ENCODE measurements at regions not wholly inside any gene's neighbourhood (a gene's known extent, or its start where the extent isn't known, plus 50 kb on each side); places are given as distances from the start of the nearest gene placed in this dataset.

GRCh38 chr1:222096883-222097282, 355.0 kb upstream of the DUSP10 start:
- no peaks in the 10 kb centered on the region for H3F3A ChIP-seq (replicated peaks; ENCODE audit: insufficient read depth)
- no peak overlapping the region for H3K27ac ChIP-seq (ENCODE audit: low read depth in 2 of 2, low read length in 1 of 2)
- no peak overlapping the region for H3K9ac ChIP-seq
- ChIA-PET POLR2A (no interaction called here), CTCF (interaction anchor here (0.6 to 3.9 kb wide), 8 partner anchors 10 to 358 kb away, joined by 3 to 29 read pairs (median 4); no protein-coding TSS in a partner anchor)
- H3K9me3 ChIP-seq, result no peaks in the 10 kb centered on the region
- no peak overlapping the region for H3K4me3 ChIP-seq (ENCODE audit: low read depth in 2 of 2, low read length in 1 of 2)
- no peaks in the 10 kb centered on the region; a peak in 1 of 4 replicates for H3K4me1 ChIP-seq (ENCODE audit: control insufficient read depth in 1 of 2, insufficient read depth in 2 of 2, low read depth in 1 of 2, low read length in 1 of 2)
- no peak overlapping the region for H2AFZ ChIP-seq (ENCODE audit: low read depth)
- no peaks in the 10 kb centered on the region for H4K20me1 ChIP-seq (ENCODE audit: insufficient read depth)
- H3K4me2 ChIP-seq, result no peak overlapping the region
- no peaks in the 10 kb centered on the region for H3K9me2 ChIP-seq
- no peaks in the 10 kb centered on the region for H3K36me3 ChIP-seq (replicated peaks in 1 of 2; ENCODE audit: control insufficient read depth in 1 of 2, insufficient read depth in 2 of 2, low read length in 1 of 2)
- no peaks in the 10 kb centered on the region for H3K79me2 ChIP-seq (ENCODE audit: insufficient read depth)
- TF ChIP-seq YY1 (IDR thresholded peaks at IDR 0.05; ENCODE audit: low read depth) (no peak), CHD2 (IDR thresholded peaks at IDR 0.05; ENCODE audit: low read length, partially characterized antibody) (no peak), IRF3 (IDR thresholded peaks at IDR 0.05; ENCODE audit: low read depth, low read length) (no peak)
- H3K27me3 ChIP-seq (ENCODE audit: insufficient read depth), result no peaks in the 10 kb centered on the region
- WGBS (ENCODE audit: low lambda C conversion rate), result 61% methylated on average over 4 of the region's 4 CpGs
- no peak for DNase-seq

- Histone ChIP-seq H2AFZ (ENCODE audit: low read depth) (no peak overlapping the region), H3K9ac (no peak overlapping the region), H3K4me3 (ENCODE audit: low read depth in 2 of 2, low read length in 1 of 2) (no peak overlapping the region), H3K9me3 (no peaks in the 10 kb centered on the region), H3K27me3 (ENCODE audit: insufficient read depth) (no peaks in the 10 kb centered on the region), H3K79me2 (ENCODE audit: insufficient read depth) (no peaks in the 10 kb centered on the region), H3K36me3 (replicated peaks in 1 of 2; ENCODE audit: control insufficient read depth in 1 of 2, insufficient read depth in 2 of 2, low read length in 1 of 2) (no peaks in the 10 kb centered on the region), H3K27ac (ENCODE audit: low read depth in 2 of 2, low read length in 1 of 2) (no peak overlapping the region), H3K4me2 (no peak overlapping the region), H3K4me1 (ENCODE audit: control insufficient read depth in 1 of 2, insufficient read depth in 2 of 2, low read depth in 1 of 2, low read length in 1 of 2) (no peaks in the 10 kb centered on the region; a peak in 1 of 4 replicates), H3K9me2 (no peaks in the 10 kb centered on the region), H4K20me1 (ENCODE audit: insufficient read depth) (no peaks in the 10 kb centered on the region), H3F3A (replicated peaks; ENCODE audit: insufficient read depth) (no peaks in the 10 kb centered on the region)
- ChIA-PET CTCF (interaction anchor here (0.6 to 3.9 kb wide), 10 partner anchors 10 to 359 kb away, joined by 3 to 29 read pairs (median 4); no protein-coding TSS in a partner anchor), POLR2A (no interaction called here)
- TF ChIP-seq SMC3 (IDR thresholded peaks at IDR 0.05; ENCODE audit: low read depth, low read length), result no peak
- no peak for TF ChIP-seq EZH2phosphoT487 (IDR thresholded peaks at IDR 0.05; ENCODE audit: borderline replicate concordance, low read depth)
- no peak for TF ChIP-seq MAX (IDR thresholded peaks at IDR 0.05; ENCODE audit: low read depth)
- no peak for TF ChIP-seq POLR2AphosphoS5 (IDR thresholded peaks at IDR 0.05; ENCODE audit: low read depth, low read length)
- no peak for TF ChIP-seq TEAD4 (IDR thresholded peaks at IDR 0.05; ENCODE audit: borderline replicate concordance, insufficient read depth)
- TF ChIP-seq NRF1 (IDR thresholded peaks at IDR 0.05; ENCODE audit: low read depth, low read length), result no peak
- no peak for TF ChIP-seq FOSL2 (IDR thresholded peaks at IDR 0.05; ENCODE audit: borderline replicate concordance, low read depth)
- TF ChIP-seq CTCF (IDR thresholded peaks at IDR 0.05), result no peak; the same call in 1 of the 2 replicates
- no peak for TF ChIP-seq ELF1 (IDR thresholded peaks at IDR 0.05)
- no peak for TF ChIP-seq JUND (IDR thresholded peaks at IDR 0.05)
- no peak for TF ChIP-seq GABPA (IDR thresholded peaks at IDR 0.05; ENCODE audit: low read depth)
- no peak for TF ChIP-seq RCOR1 (IDR thresholded peaks at IDR 0.05; ENCODE audit: low read length)
- no peak for TF ChIP-seq SIN3A (IDR thresholded peaks at IDR 0.05; ENCODE audit: borderline replicate concordance, low read depth, low read length)
- TF ChIP-seq REST (IDR thresholded peaks at IDR 0.05; ENCODE audit: low read depth, low read length), result no peak
- no peak for TF ChIP-seq YY1 (IDR thresholded peaks at IDR 0.05; ENCODE audit: low read depth)
- no peak for DNase-seq
- WGBS (ENCODE audit: low lambda C conversion rate), result 90% methylated on average over 1 of the region's 1 CpG
These were observed 354.5 kb upstream of the DUSP10 start for GRCh38 chr1:222096476-222096772.
